Liver (tissue), 8 donors: ENCODE measurements at regions not wholly inside any gene's neighbourhood (a gene's known extent, or its start where the extent isn't known, plus 50 kb on each side); places are given as distances from the start of the nearest gene placed in this dataset.

Experiments
- DNase-seq: peaks from one replicate; pipeline ENCODE4 v3.0.0-alpha.2; 2017; ENCODE audit warnings: low spot score
- H3K27ac ChIP-seq, 2 donors: one replicate each; pipeline ENCODE4 v1.7.0; 2013; ENCODE audit warnings: inconsistent platforms in 2 of 2, low read length in 2 of 2, control low read depth in 1 of 2, low read depth in 1 of 2, mild to moderate bottlenecking in 1 of 2
- H3K27me3 ChIP-seq, 4 donors: one replicate each; pipeline versions ENCODE4 v1.6.1 to v1.7.0; 2013; ENCODE audit warnings: low read length in 3 of 4, inconsistent platforms in 1 of 4, mild to moderate bottlenecking in 1 of 4, moderate library complexity in 1 of 4; ENCODE audit not compliant: control insufficient read depth in 4 of 4, insufficient read depth in 4 of 4
- H3K36me3 ChIP-seq, 4 donors: one replicate each; pipeline versions ENCODE4 v1.6.1 to v1.7.0; 2013; ENCODE audit warnings: low read length in 3 of 4, mild to moderate bottlenecking in 3 of 4, low read depth in 1 of 4, moderate library complexity in 1 of 4; ENCODE audit not compliant: control insufficient read depth in 4 of 4, insufficient read depth in 3 of 4
- H3K4me1 ChIP-seq, 4 donors: one replicate each; pipeline versions ENCODE4 v1.6.1 to v1.7.0; 2013; ENCODE audit warnings: low read length in 3 of 4, mild to moderate bottlenecking in 3 of 4, moderate library complexity in 1 of 4; ENCODE audit not compliant: control insufficient read depth in 4 of 4, insufficient read depth in 4 of 4
- H3K4me3 ChIP-seq, 3 donors: one replicate each; pipeline versions ENCODE4 v1.6.1 to v1.7.0; 2013; ENCODE audit warnings: low read length in 3 of 3, control low read depth in 1 of 3, low read depth in 1 of 3, mild to moderate bottlenecking in 1 of 3
- H3K9ac ChIP-seq, 2 donors: one replicate each; pipeline ENCODE4 v1.7.0; 2013; ENCODE audit warnings: low read length in 2 of 2, mild to moderate bottlenecking in 2 of 2, moderate library complexity in 2 of 2, control low read depth in 1 of 2, low read depth in 1 of 2
- H3K9me3 ChIP-seq, 4 donors: one replicate each; pipeline versions ENCODE4 v1.6.1 to v1.7.0; 2013; ENCODE audit warnings: low read length in 3 of 4; ENCODE audit not compliant: control insufficient read depth in 4 of 4
- EGR1 ChIP-seq, 2 donors: IDR thresholded peaks; 2 replicates each; pipeline ENCODE4 v1.6.1; 2016 to 2018; ENCODE audit warnings: antibody characterized with exemption in 2 of 2, low read depth in 2 of 2
- FOXA2 ChIP-seq: IDR thresholded peaks from 2 replicates; pipeline ENCODE4 v1.6.1; 2016; ENCODE audit warnings: antibody characterized with exemption
- GABPA ChIP-seq, 2 donors: IDR thresholded peaks in 1 of 2; conservative IDR thresholded peaks in 1 of 2; 2 replicates each; pipeline ENCODE4 v1.6.1; 2016; ENCODE audit warnings: antibody characterized with exemption in 2 of 2, mild to moderate bottlenecking in 1 of 2, moderate library complexity in 1 of 2
- HNF4A ChIP-seq, 2 donors: conservative IDR thresholded peaks; 2 replicates each; pipeline ENCODE4 v1.6.1; 2016; ENCODE audit warnings: antibody characterized with exemption in 2 of 2, mild to moderate bottlenecking in 2 of 2
- HNF4G ChIP-seq: IDR thresholded peaks from 2 replicates; pipeline ENCODE4 v1.6.1; 2016; ENCODE audit warnings: antibody characterized with exemption
- JUND ChIP-seq, 2 donors: IDR thresholded peaks; 2 replicates each; pipeline ENCODE4 v1.6.1; 2016; ENCODE audit warnings: antibody characterized with exemption in 2 of 2
- NR2F2 ChIP-seq: IDR thresholded peaks from 2 replicates; pipeline ENCODE4 v1.6.1; 2016; ENCODE audit warnings: antibody characterized with exemption
- RAD21 ChIP-seq, 2 donors: IDR thresholded peaks; 2 replicates each; pipeline ENCODE4 v1.6.1; 2016; ENCODE audit warnings: antibody characterized with exemption in 2 of 2, mild to moderate bottlenecking in 2 of 2
- RXRA ChIP-seq, 2 donors: IDR thresholded peaks; 2 replicates each; pipeline ENCODE4 v1.6.1; 2017 to 2018; ENCODE audit warnings: antibody characterized with exemption in 2 of 2, mild to moderate bottlenecking in 1 of 2
- SP1 ChIP-seq: IDR thresholded peaks from 2 replicates; pipeline ENCODE4 v1.6.1; 2018; ENCODE audit warnings: antibody characterized with exemption, mild to moderate bottlenecking
- TAF1 ChIP-seq: conservative IDR thresholded peaks from 2 replicates; pipeline ENCODE4 v1.6.1; 2016; ENCODE audit warnings: antibody characterized with exemption, mild to moderate bottlenecking
- YY1 ChIP-seq: IDR thresholded peaks from 2 replicates; pipeline ENCODE4 v1.6.1; 2016; ENCODE audit warnings: antibody characterized with exemption, mild to moderate bottlenecking
- WGBS: extraction: QIAGEN DNeasy Blood & Tissue Kit; methylation state at CpG from one replicate; pipeline ENCODE4 v1.1.7; 2013; 5-methylcytosine and 5-hydroxymethylcytosine counted together
- TF ChIP-seq, protein P1 (sequence below): IDR thresholded peaks from 2 replicates; pipeline ENCODE4 v1.6.1; 2016; ENCODE audit warnings: antibody characterized with exemption
- TF ChIP-seq, protein P2 (sequence below): fragments of 150-350 bp; IDR thresholded peaks from 2 replicates; pipeline ENCODE4 v1.5.1; 2017; ENCODE audit warnings: improper control_type of control experiment, low read depth, low read length; ENCODE audit not compliant: missing input control
- TF ChIP-seq, protein P3 (sequence below): IDR thresholded peaks from 2 replicates; pipeline ENCODE4 v1.6.1; 2016; ENCODE audit warnings: antibody characterized with exemption
- TF ChIP-seq, protein P4 (sequence below): IDR thresholded peaks from 2 replicates; pipeline ENCODE4 v1.6.1; 2016; ENCODE audit warnings: antibody characterized with exemption, mild to moderate bottlenecking
- donor health status: healthy.
- donor health status: healthy.
- donor health status: healthy.
- donor health status: healthy.
- donor health status: healthy.

DNA sequence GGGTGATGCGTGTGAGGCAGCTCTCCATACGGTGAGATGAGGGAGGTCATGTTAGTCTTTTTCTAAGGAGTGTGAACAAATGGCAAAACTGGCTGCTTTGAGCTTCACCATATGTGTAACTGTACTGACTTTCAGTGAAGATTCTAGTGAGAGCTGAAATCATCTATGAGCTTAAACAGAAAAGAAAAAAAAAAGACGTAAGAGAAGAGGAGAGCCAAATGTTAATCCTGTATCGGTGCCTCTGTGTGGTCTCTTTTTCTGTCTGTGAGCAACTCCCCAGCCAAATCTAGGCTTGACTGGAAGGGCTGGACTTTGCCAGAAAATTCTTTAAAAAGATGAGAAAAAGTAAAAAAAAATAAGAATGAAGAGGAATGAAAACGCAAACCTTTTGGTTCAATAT is 209.7 kb upstream of the TUT7 start:
- Histone ChIP-seq H3K9ac (no peak overlapping the region), H3K27ac (no peak overlapping the region), H3K4me1 (no peaks in the 10 kb centered on the region), H3K4me3 (no peak overlapping the region), H3K9me3 (peaks cover 0 to 3% (median 0%) of the 10 kb centered on the region in 4 donors), H3K27me3 (peaks cover 0 to 6% (median 0%) of the 10 kb centered on the region in 4 donors), H3K36me3 (no peaks in the 10 kb centered on the region)
- WGBS, result 74% methylated on average over 5 of the region's 5 CpGs
- DNase-seq, result no peak
- no peak for TF ChIP-seq RAD21 (IDR thresholded peaks at IDR 0.05)
- TF ChIP-seq HNF4G, result no peak
- no peak for TF ChIP-seq JUND (IDR thresholded peaks at IDR 0.05)
- TF ChIP-seq SP1, result no peak
- no peak for TF ChIP-seq EGR1 (IDR thresholded peaks at IDR 0.05; ENCODE audit: low read depth in 2 of 2)
- TF ChIP-seq RXRA (IDR thresholded peaks at IDR 0.05), result no peak
- TF ChIP-seq, protein P1, sequence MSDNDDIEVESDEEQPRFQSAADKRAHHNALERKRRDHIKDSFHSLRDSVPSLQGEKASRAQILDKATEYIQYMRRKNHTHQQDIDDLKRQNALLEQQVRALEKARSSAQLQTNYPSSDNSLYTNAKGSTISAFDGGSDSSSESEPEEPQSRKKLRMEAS, result no peak
- TF ChIP-seq GABPA (IDR thresholded peaks at IDR 0.05 in 1 of 2, conservative IDR thresholded peaks at IDR 0.05 in 1 of 2), result no peak
- TF ChIP-seq TAF1, result no peak
- TF ChIP-seq FOXA2, result no peak
- TF ChIP-seq HNF4A (conservative IDR thresholded peaks at IDR 0.05), result no peak
- TF ChIP-seq, protein P2, sequence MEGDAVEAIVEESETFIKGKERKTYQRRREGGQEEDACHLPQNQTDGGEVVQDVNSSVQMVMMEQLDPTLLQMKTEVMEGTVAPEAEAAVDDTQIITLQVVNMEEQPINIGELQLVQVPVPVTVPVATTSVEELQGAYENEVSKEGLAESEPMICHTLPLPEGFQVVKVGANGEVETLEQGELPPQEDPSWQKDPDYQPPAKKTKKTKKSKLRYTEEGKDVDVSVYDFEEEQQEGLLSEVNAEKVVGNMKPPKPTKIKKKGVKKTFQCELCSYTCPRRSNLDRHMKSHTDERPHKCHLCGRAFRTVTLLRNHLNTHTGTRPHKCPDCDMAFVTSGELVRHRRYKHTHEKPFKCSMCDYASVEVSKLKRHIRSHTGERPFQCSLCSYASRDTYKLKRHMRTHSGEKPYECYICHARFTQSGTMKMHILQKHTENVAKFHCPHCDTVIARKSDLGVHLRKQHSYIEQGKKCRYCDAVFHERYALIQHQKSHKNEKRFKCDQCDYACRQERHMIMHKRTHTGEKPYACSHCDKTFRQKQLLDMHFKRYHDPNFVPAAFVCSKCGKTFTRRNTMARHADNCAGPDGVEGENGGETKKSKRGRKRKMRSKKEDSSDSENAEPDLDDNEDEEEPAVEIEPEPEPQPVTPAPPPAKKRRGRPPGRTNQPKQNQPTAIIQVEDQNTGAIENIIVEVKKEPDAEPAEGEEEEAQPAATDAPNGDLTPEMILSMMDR, result no peak
- TF ChIP-seq, protein P3, sequence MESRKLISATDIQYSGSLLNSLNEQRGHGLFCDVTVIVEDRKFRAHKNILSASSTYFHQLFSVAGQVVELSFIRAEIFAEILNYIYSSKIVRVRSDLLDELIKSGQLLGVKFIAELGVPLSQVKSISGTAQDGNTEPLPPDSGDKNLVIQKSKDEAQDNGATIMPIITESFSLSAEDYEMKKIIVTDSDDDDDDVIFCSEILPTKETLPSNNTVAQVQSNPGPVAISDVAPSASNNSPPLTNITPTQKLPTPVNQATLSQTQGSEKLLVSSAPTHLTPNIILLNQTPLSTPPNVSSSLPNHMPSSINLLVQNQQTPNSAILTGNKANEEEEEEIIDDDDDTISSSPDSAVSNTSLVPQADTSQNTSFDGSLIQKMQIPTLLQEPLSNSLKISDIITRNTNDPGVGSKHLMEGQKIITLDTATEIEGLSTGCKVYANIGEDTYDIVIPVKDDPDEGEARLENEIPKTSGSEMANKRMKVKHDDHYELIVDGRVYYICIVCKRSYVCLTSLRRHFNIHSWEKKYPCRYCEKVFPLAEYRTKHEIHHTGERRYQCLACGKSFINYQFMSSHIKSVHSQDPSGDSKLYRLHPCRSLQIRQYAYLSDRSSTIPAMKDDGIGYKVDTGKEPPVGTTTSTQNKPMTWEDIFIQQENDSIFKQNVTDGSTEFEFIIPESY, result no peak
- TF ChIP-seq, protein P4, sequence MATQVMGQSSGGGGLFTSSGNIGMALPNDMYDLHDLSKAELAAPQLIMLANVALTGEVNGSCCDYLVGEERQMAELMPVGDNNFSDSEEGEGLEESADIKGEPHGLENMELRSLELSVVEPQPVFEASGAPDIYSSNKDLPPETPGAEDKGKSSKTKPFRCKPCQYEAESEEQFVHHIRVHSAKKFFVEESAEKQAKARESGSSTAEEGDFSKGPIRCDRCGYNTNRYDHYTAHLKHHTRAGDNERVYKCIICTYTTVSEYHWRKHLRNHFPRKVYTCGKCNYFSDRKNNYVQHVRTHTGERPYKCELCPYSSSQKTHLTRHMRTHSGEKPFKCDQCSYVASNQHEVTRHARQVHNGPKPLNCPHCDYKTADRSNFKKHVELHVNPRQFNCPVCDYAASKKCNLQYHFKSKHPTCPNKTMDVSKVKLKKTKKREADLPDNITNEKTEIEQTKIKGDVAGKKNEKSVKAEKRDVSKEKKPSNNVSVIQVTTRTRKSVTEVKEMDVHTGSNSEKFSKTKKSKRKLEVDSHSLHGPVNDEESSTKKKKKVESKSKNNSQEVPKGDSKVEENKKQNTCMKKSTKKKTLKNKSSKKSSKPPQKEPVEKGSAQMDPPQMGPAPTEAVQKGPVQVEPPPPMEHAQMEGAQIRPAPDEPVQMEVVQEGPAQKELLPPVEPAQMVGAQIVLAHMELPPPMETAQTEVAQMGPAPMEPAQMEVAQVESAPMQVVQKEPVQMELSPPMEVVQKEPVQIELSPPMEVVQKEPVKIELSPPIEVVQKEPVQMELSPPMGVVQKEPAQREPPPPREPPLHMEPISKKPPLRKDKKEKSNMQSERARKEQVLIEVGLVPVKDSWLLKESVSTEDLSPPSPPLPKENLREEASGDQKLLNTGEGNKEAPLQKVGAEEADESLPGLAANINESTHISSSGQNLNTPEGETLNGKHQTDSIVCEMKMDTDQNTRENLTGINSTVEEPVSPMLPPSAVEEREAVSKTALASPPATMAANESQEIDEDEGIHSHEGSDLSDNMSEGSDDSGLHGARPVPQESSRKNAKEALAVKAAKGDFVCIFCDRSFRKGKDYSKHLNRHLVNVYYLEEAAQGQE, result no peak

DNA sequence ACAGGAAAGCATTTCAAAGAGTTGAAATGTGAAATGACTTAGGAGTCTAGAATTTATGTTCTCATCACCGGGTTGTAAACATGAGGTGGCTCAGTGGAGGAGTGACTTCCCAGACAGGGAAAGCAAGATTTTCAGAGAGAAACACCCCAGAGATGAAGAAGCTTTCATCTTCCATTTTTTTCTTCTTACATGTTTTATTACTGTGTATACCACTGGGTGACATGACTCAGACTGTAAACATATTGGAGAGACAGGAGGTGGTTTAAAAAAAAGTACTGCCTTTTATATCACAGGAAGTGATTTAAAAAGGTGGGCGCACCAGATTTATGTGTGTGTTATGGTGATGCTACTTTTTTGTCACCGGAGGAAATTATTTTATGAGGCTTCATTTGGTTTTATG is 209.1 kb upstream of the TUT7 start:
- Histone ChIP-seq H3K4me1 (no peaks in the 10 kb centered on the region), H3K27ac (no peak overlapping the region), H3K4me3 (no peak overlapping the region), H3K36me3 (no peaks in the 10 kb centered on the region), H3K27me3 (peaks cover 0 to 6% (median 0%) of the 10 kb centered on the region in 4 donors), H3K9ac (no peak overlapping the region), H3K9me3 (peaks cover 0 to 3% (median 0%) of the 10 kb centered on the region in 4 donors)
- no peak for TF ChIP-seq RXRA (IDR thresholded peaks at IDR 0.05)
- TF ChIP-seq GABPA (IDR thresholded peaks at IDR 0.05 in 1 of 2, conservative IDR thresholded peaks at IDR 0.05 in 1 of 2), result no peak
- no peak for TF ChIP-seq YY1
- no peak for TF ChIP-seq JUND (IDR thresholded peaks at IDR 0.05)
- TF ChIP-seq NR2F2, result no peak
- TF ChIP-seq, protein P2, result no peak
- TF ChIP-seq HNF4G, result no peak
- TF ChIP-seq EGR1 (IDR thresholded peaks at IDR 0.05; ENCODE audit: low read depth in 2 of 2), result no peak
- TF ChIP-seq, protein P4, result no peak
- TF ChIP-seq, protein P3, result no peak
- 73% methylated on average over 3 of the region's 3 CpGs for WGBS
- DNase-seq, result no peak
